HG03520 (cell line): ENCODE measurements at regions not wholly inside any gene's neighbourhood (a gene's known extent, or its start where the extent isn't known, plus 50 kb on each side); places are given as distances from the start of the nearest gene placed in this dataset.
"Not testable (repeated sequence)": the region's sequence is repeated elsewhere in the genome, so short reads cannot be mapped to it uniquely, and the experiment has no call there.

Source experiments
- ATAC-seq: cut with Tn5 transposase; IDR thresholded peaks from one replicate; pipeline ENCODE4 v1.9.1; 2021; ENCODE audit warnings: mild to moderate bottlenecking, moderate library complexity; ENCODE audit not compliant: unreplicated experiment

GRCh38 chr2:17258861-17259260, 259.4 kb downstream of the RAD51AP2 start:
- ATAC-seq: no peak

DNA sequence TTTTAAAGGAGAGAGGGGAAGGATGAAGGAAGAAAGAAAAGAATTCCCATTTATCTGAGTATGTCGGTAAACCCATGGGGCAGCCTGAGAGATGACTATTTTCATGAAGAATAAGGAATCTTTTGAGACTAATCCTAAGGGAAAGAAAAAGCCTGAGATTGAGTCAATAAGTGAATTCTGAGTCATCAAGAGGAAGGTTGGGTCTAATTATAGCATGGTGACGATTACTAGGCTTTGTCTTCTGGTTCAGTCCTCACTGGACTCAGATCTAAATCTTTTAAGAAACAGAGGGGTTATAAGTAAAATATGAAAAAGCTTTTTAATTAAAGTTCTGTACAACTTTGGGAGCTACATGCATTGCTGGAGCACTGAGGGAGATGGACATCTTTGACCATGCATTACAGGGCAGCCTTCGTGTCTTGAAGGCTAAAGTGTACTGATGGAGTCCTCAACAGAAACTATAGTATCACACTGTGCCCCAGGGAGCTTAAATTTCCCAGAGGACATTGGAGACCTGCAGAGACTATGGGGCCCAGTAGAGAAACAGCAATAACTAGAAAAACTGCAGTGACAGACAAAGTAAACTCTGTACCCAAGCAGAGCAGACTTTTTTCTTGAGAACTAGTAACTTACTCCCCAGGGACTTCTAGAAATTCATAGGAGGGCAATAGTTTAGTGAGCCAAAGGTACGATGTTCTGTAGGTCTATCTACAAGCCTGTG, 260.9 kb downstream of the RAD51AP2 start:
- no peak for ATAC-seq

- no peak for ATAC-seq
These were observed 263.2 kb downstream of the RAD51AP2 start for GRCh38 chr2:17255071-17255470.

DNA sequence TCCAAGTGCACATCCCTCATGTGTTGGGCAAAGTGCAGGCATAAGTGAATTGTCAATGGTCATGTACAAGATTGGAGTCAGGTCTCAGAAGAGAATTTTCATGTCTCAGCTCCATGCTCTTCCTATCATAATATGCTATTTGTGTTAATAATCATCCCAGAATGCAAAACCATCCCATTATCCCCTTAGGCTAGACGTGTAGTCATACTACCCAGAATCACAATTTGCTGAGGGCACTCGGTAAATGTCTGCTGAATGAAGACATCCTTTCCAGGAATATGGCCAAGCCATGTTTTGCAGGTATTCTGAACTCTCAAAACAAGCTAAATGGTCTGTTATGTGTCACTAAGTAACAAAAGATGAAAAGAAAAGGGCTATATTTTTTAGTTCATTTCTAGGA, 263.8 kb downstream of the RAD51AP2 start:
- ATAC-seq: no peak

- ATAC-seq: no peak
These were observed 266.0 kb downstream of the RAD51AP2 start for GRCh38 chr2:17252258-17252657.

DNA sequence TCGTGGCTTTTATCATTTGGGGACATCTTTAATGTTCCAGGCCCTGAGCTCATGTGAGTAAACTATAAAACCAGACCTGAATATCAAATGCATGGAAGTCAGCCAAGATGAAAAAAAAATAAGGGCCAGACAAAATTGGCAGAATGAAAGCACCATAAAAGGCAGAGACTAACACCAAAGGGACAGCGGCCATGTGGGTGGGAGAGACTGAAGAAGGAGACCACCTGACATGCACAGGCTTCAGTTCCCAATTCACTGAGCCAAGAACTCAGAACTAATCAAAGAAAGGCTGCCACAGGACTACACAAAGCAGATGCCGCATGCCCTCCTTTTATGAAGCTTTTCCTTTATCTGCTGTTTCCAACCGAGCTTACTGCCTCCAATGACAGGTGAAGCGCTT, 267.1 kb downstream of the RAD51AP2 start:
- no peak for ATAC-seq

- ATAC-seq: no peak
These were observed 269.0 kb downstream of the RAD51AP2 start for GRCh38 chr2:17249249-17249648.

- ATAC-seq: no peak
These were observed 272.3 kb downstream of the RAD51AP2 start for GRCh38 chr2:17245906-17246305.

DNA sequence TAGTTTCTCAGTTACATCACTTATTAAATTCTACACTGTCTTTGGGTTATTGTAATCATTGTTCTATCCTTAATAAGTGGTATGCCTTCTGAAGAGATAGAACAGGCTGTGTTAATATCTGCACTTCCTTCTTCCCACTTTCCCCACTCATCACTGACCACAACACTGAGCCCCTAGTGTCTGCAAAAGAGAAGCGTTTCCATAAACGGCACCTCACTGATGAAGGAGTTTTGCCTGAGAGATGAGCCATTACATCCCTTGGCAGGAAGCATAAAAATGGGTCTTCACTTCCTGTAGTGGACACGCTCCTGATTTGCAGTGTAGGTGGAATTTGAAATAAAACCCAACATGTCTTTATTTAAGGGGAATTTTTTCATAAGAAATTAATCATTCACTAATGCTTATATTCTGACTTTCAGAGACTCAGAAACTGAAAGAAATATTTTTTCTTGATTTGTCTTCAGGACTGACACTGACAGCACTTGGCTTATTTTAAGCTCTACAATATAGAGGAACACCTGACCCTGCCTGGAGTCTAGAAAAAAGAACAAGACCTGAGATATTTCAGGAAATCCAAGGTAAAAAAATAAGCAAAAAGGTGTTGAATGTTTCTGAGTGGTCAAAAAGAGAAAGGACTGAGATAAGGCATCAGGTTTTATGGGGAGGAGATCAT, 275.3 kb downstream of the RAD51AP2 start:
- ATAC-seq: no peak

- ATAC-seq: no peak
These were observed 278.7 kb downstream of the RAD51AP2 start for GRCh38 chr2:17239550-17239949.

DNA sequence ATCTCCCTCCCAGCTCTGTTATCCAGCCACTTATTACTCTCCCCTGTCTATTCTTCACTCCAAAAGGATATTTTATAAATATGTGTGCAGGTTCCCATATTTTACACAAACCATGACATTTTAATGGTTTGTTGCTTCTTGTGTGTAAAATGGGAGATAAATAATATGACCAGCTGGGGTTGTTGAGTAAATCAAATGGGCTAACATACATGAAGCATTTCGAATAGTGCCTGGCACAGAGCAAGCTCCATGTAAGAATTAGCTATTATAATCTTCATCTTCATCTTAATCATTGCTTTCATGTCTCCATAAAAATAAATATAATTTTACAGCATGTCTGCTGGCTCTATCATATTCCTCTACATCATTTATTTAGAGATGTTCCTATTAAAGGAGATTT, 283.1 kb downstream of the RAD51AP2 start:
- ATAC-seq: no peak

DNA sequence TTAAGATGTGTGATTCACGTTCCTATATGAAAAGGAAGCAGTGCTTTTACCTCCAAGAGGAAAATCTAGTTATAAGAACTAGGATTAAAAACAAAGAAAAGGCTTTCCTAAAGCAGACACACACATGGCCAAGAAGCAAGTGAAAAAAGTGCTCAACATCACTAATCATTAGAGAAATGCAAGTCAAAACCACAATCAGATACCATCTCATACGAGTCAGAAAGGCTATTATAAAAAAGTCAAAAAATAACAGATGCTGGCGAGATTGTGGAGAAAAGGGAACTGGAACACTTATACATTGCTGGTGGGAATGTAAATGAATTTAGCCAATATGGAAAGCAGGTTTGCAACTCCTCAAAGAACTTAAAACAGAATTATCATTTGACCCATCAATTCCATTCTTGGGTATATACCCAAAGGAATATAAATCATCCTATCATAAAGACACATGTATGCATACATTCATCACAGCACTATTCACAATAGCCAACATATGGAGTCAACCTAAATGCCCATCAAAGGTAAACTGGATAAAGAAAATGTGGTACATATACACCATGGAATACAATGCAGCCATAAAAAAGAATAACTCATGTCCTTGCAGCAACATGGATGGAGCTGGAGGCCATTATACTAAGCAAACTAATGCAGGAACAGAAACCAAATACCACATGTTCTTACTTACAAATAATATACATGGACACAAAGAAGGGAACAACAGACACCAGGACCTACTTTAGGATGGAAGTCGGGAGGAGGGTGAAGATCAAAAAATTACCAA, 285.3 kb downstream of the RAD51AP2 start:
- no peak for ATAC-seq

- no peak for ATAC-seq
These were observed 286.8 kb downstream of the RAD51AP2 start for GRCh38 chr2:17231394-17231965.

GRCh38 chr2:17229414-17229813, 288.8 kb downstream of the RAD51AP2 start:
- no peak for ATAC-seq

DNA sequence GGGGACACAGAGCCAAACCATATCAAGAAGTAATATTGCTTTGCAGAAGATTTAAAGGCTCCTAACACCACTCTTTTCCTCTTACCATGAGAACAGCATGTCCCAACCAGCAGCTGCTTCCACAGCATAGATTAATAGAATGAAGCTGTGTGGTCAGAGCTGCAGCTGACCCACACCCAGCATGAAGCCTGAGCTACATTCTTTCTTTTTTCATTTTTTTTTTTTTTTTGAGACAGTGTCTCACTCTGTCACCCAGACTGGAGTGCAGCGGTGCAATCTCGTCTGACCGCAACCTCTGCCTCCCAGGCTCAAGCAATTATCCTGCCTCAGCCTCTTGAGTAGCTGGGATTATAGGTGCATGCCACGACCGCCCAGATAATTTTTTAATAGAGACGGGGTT, 289.8 kb downstream of the RAD51AP2 start:
- no peak for ATAC-seq

GRCh38 chr2:17227856-17228255, 290.4 kb downstream of the RAD51AP2 start:
- no peak for ATAC-seq

DNA sequence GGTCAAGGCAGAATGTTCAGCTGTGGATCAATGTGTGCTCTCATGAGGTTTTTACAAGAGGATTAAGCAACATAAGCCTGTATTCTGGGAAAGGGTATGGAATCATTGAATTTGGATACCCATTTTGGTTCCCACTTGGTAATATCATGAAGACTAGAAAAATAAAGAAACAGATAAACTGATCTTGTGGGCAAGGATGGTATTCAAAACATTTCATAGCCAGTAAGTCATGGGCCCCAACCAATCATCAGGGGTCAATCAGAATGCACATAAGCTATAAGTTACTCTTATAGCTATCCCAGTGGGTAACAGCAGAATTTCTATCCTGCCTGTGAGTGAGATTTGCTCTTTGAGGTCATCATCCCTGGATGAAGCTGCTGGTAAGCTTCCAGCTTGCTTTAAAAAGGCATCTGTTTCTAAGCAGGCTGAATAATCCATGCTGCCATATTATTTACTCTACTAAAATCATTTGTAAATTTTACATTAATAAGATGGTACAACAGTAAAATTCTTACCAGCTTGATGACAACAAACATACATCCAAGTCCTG, 291.2 kb downstream of the RAD51AP2 start:
- ATAC-seq: no peak

- ATAC-seq: no peak
These were observed 295.0 kb downstream of the RAD51AP2 start for GRCh38 chr2:17223211-17223610.

DNA sequence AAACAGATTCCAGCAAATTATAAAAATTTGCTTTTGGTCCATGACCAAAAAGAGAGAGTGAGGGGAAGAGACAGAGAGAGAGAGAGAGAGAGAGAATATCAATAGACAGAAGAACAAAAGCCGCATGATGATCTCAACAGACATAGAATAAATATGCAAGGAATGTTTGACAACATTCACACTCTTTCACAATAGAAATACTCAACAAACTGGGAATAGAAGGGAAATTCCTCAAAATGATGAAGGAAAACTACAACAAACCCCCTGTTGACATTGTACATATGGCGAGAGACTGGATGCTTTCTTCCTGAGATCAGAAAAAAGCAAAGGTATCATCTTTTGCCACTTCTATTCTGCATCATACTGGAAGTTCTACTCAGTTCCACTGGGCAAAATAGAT, 309.7 kb downstream of the RAD51AP2 start:
- ATAC-seq: no peak

- ATAC-seq: no peak
These were observed 311.5 kb downstream of the RAD51AP2 start for GRCh38 chr2:17206771-17207170.

GRCh38 chr2:17204214-17204613, 314.0 kb downstream of the RAD51AP2 start:
- ATAC-seq: not testable (repeated sequence)
